ENCODE measurements at regions not wholly inside any gene's neighbourhood (a gene's known extent, or its start where the extent isn't known, plus 50 kb on each side); places are given as distances from the start of the nearest gene placed in this dataset.

GRCh38 chr2:235160281-235160810 lies 208.5 kb downstream of the SH3BP4 start:
- TF ChIP-seq POLR2A (IDR thresholded peaks at IDR 0.05; ENCODE audit: low read depth, low read length) (no peak), EZH2 (IDR thresholded peaks at IDR 0.05; ENCODE audit: borderline replicate concordance, low read depth, low read length, severe bottlenecking) (no peak), CTCF (IDR thresholded peaks at IDR 0.05; ENCODE audit: extremely low read depth in 1 of 2, insufficient read depth in 1 of 2, low read depth in 1 of 2, low read length in 2 of 2) (no peak), MYC (IDR thresholded peaks at IDR 0.05; ENCODE audit: low read depth, low read length) (no peak)
